Stomach (tissue), 8 donors: ENCODE measurements at regions not wholly inside any gene's neighbourhood (a gene's known extent, or its start where the extent isn't known, plus 50 kb on each side); places are given as distances from the start of the nearest gene placed in this dataset.
"Not testable (repeated sequence)": the region's sequence is repeated elsewhere in the genome, so short reads cannot be mapped to it uniquely, and the experiment has no call there.

ENCODE experiments used
- DNase-seq, 2 donors: peaks; one replicate each; pipeline versions ENCODE4 v3.0.0 to v3.0.0-alpha.2; 2013 to 2019
- H3K27ac ChIP-seq, 5 donors: fragments of 200-600 bp in 4 of 5; sonication (generic) in 4 of 5; one replicate each; pipeline ENCODE4 v1.5.1; 2013 to 2019; ENCODE audit warnings: mild to moderate bottlenecking in 1 of 5, moderate library complexity in 1 of 5
- H3K27me3 ChIP-seq, 3 donors: fragments of 200-600 bp; sonication (generic); one replicate each; pipeline ENCODE4 v1.5.1; 2017 to 2019; ENCODE audit warnings: mixed run types in 1 of 3
- H3K36me3 ChIP-seq, 4 donors: fragments of 200-600 bp; sonication (generic); 1 replicate in 3 of 4; 2 replicates in 1 of 4; pipeline ENCODE4 v1.5.1; 2016 to 2019
- H3K4me1 ChIP-seq, 4 donors: fragments of 200-600 bp; sonication (generic); one replicate each; pipeline ENCODE4 v1.5.1; 2016 to 2019
- H3K4me3 ChIP-seq, 4 donors: fragments of 200-600 bp; sonication (generic) in 3 of 4; one replicate each; pipeline ENCODE4 v1.5.1; 2016 to 2019; ENCODE audit warnings: mild to moderate bottlenecking in 1 of 4
- H3K9me3 ChIP-seq, 4 donors: fragments of 200-600 bp; sonication (generic); one replicate each; pipeline ENCODE4 v1.5.1; 2016 to 2019
- EP300 ChIP-seq: sonication (generic); formaldehyde crosslinking; IDR thresholded peaks from one replicate; pipeline ENCODE4 v1.6.1; 2017; ENCODE audit warnings: antibody characterized with exemption
- POLR2A ChIP-seq, 4 donors: fragments of 450-650 bp; IDR thresholded peaks; one replicate each; pipeline ENCODE4 v1.6.1; 2016; ENCODE audit warnings: antibody characterized with exemption in 4 of 4, control low read depth in 2 of 4, mild to moderate bottlenecking in 1 of 4, moderate library complexity in 1 of 4
- POLR2AphosphoS5 ChIP-seq, 3 donors: sonication (generic); formaldehyde crosslinking; IDR thresholded peaks; one replicate each; pipeline ENCODE4 v1.6.1; 2016; ENCODE audit warnings: antibody characterized with exemption in 3 of 3
- WGBS, 5 donors: extraction: QIAGEN DNeasy Blood & Tissue Kit in 3 of 5; methylation state at CpG; one replicate each; pipeline versions ENCODE4 v1.1.5 to v1.1.7; 2013 to 2018; 5-methylcytosine and 5-hydroxymethylcytosine counted together
- intact Hi-C: fragments of 100-400 bp; cut with DNase I; formaldehyde crosslinking; loops from one replicate; pipeline ENCODE4 v1.15.1; 2023; ENCODE audit warnings: low total_unique reads
- TF ChIP-seq, protein P1 (sequence below), 7 experiments: fragments of 450-650 bp in 4 of 7; fragments of 200-600 bp in 3 of 7; sonication (generic) in 3 of 7; IDR thresholded peaks; one replicate each; pipeline ENCODE4 v1.5.1; 2016 to 2019; ENCODE audit warnings: antibody characterized with exemption in 7 of 7, control low read depth in 2 of 7, mild to moderate bottlenecking in 1 of 7
- donor health status: healthy with polysubstance abuse.
- donor health status: Bipolar disorder and iron deficiency.
- donor health status: healthy.

DNA sequence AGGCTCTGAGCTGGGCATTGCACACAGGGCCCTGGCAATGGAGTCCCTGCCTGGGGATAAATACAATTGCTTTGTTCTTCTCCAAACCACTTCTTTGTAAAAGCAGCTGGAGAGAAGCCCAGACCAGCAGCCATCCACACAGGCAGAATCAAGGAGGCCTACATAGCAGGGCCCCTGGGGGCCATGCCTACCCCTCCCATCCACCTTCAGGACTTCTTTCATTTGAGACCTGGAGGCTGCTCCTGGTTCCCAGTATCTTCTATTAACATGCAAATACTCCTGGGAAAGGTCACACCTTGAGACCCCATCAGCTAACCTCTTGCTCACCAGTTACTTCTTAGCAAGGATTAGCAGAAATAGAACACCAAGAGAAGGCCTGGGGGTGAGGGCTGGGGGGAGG is 511.1 kb downstream of the SOX6 start:
- TF ChIP-seq, protein P1, sequence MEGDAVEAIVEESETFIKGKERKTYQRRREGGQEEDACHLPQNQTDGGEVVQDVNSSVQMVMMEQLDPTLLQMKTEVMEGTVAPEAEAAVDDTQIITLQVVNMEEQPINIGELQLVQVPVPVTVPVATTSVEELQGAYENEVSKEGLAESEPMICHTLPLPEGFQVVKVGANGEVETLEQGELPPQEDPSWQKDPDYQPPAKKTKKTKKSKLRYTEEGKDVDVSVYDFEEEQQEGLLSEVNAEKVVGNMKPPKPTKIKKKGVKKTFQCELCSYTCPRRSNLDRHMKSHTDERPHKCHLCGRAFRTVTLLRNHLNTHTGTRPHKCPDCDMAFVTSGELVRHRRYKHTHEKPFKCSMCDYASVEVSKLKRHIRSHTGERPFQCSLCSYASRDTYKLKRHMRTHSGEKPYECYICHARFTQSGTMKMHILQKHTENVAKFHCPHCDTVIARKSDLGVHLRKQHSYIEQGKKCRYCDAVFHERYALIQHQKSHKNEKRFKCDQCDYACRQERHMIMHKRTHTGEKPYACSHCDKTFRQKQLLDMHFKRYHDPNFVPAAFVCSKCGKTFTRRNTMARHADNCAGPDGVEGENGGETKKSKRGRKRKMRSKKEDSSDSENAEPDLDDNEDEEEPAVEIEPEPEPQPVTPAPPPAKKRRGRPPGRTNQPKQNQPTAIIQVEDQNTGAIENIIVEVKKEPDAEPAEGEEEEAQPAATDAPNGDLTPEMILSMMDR (IDR thresholded peaks at IDR 0.05): no peak
- TF ChIP-seq EP300 (no peak), POLR2A (IDR thresholded peaks at IDR 0.05) (no peak), POLR2AphosphoS5 (IDR thresholded peaks at IDR 0.05) (no peak)
- Histone ChIP-seq H3K36me3 (no peaks in the 10 kb centered on the region), H3K4me3 (no peak overlapping the region), H3K27me3 (no peaks in the 10 kb centered on the region), H3K27ac (no peak overlapping the region), H3K9me3 (no peaks in the 10 kb centered on the region), H3K4me1 (peaks cover 0 to 14% (median 8%) of the 10 kb centered on the region in 4 donors)
- DNase-seq: no peak
- intact Hi-C loops: no loop called here

DNA sequence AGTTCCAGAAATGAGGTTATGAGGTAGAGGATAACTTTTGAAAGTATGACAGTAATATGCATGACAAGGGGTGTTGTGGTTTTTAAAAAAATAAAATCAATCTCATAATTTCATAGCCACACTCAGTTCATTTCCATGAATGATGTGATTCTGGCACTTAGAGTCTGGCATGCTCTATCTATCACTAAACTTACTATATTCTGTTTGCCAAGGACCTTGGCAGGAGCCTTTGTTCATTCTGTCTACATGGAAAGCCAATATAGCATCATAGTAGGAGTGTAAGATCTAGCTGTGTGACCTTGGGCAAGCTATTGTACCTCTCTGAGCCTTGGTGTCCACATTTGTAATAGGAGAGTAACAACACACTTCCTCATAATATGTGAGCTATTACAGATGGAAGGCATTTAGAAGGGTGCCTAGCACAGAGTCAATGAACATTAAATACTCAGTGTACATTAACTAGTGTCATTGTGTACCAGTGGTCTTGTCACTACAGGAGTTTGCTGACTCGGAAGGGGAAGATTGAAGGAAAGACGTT is 507.6 kb downstream of the SOX6 start:
- no peaks in the 10 kb centered on the region for H3K9me3 ChIP-seq
- TF ChIP-seq POLR2AphosphoS5 (IDR thresholded peaks at IDR 0.05) (no peak), POLR2A (IDR thresholded peaks at IDR 0.05) (no peak), EP300 (no peak)
- TF ChIP-seq, protein P1 (IDR thresholded peaks at IDR 0.05): no peak
- H3K4me1 ChIP-seq: peaks cover 0 to 7% (median under 1%) of the 10 kb centered on the region in 4 donors
- 78 to 94% (median 87%) methylated on average over 2 of the region's 2 CpGs for WGBS, 5 donors
- H3K36me3 ChIP-seq: no peaks in the 10 kb centered on the region
- intact Hi-C loops: no loop called here
- no peaks in the 10 kb centered on the region for H3K27me3 ChIP-seq
- no peak for DNase-seq
- H3K27ac ChIP-seq: no peak overlapping the region
- no peak overlapping the region for H3K4me3 ChIP-seq

DNA sequence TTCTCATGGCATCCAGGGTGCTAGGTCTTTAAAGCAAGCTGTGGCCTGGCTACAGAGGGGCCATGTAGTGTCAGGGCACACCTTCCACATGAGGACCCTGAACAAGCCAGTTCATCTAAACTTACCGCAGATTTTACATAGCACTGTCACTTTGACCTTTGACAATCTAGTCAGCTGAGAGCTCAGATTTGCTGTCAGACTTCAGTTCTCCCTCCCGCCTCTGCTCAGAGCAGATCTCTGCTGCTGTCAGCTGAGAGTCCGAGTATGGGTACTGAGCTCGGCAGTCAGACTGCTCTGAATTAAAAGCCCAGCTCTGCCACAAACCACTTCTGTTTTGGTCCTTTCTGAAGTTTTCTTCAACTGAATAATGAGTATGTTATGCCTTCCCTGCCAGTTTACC is 507.1 kb downstream of the SOX6 start:
- H3K4me1 ChIP-seq: peaks cover 0 to 4% (median 0%) of the 10 kb centered on the region in 4 donors
- no peaks in the 10 kb centered on the region for H3K9me3 ChIP-seq
- 76 to 83% (median 78%) methylated on average over 4 of the region's 4 CpGs for WGBS, 5 donors
- H3K36me3 ChIP-seq: no peaks in the 10 kb centered on the region
- DNase-seq: no peak
- intact Hi-C loops: no loop called here
- no peak overlapping the region for H3K27ac ChIP-seq
- H3K27me3 ChIP-seq: no peaks in the 10 kb centered on the region
- TF ChIP-seq POLR2A (IDR thresholded peaks at IDR 0.05) (no peak), POLR2AphosphoS5 (IDR thresholded peaks at IDR 0.05) (no peak), EP300 (no peak)
- TF ChIP-seq, protein P1 (IDR thresholded peaks at IDR 0.05): no peak
- no peak overlapping the region for H3K4me3 ChIP-seq

DNA sequence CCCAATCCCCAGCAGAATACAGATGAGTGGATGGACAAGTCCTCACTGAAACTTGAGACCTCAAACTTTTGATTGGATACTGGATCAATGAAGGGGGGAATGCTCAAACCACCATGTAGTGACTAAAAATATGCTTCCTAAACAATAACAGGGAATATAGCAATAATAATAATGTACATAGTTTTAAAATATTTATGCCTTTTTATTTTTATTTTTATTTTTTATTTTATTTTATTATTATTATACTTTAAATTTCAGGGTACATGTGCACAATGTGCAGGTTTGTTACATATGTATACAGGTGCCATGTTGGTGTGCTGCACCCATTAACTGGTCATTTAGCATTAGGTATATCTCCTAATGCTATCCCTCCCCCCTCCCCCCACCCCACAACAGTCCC is 506.0 kb downstream of the SOX6 start:
- H3K27me3 ChIP-seq, DNase-seq, H3K27ac ChIP-seq, H3K9me3 ChIP-seq, H3K4me1 ChIP-seq, H3K4me3 ChIP-seq, intact Hi-C loops, H3K36me3 ChIP-seq: not testable (repeated sequence)

DNA sequence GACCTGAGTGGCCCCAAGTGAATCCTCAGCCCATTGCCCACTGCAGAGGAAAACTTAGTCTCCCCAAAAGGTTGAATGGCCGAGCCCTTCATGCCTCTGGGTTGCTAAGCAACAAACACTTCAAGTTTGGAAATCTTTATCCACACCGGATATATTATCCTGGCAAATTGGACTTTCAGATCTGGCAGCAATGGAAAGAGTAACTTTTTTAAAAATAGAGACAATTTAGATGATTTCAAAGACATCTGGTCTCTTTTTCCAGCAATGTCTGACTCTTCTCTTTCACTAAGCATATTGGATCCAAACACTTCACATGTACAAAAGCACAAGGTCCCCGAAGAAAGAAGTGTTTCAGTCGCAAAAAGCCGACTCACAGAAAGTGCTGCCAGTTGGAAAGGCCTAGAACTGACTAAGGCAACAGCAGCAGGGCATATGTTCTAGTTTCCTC is 505.3 kb downstream of the SOX6 start:
- Histone ChIP-seq H3K27me3 (no peaks in the 10 kb centered on the region), H3K4me1 (peaks cover 0 to 4% (median 0%) of the 10 kb centered on the region in 4 donors), H3K27ac (peak overlapping the region in 2 of 5 donors; percentile 3 to 20), H3K9me3 (no peaks in the 10 kb centered on the region), H3K36me3 (no peaks in the 10 kb centered on the region), H3K4me3 (no peak overlapping the region)
- intact Hi-C loops: no loop called here
- no peak for DNase-seq
- WGBS, 5 donors: 49 to 72% (median 60%) methylated on average over 5 of the region's 5 CpGs
- TF ChIP-seq, protein P1 (IDR thresholded peaks at IDR 0.05): no peak
- no peak for TF ChIP-seq EP300
- no peak for TF ChIP-seq POLR2AphosphoS5 (IDR thresholded peaks at IDR 0.05)
